ENCODE measurements at regions not wholly inside any gene's neighbourhood (a gene's known extent, or its start where the extent isn't known, plus 50 kb on each side); places are given as distances from the start of the nearest gene placed in this dataset.

DNA sequence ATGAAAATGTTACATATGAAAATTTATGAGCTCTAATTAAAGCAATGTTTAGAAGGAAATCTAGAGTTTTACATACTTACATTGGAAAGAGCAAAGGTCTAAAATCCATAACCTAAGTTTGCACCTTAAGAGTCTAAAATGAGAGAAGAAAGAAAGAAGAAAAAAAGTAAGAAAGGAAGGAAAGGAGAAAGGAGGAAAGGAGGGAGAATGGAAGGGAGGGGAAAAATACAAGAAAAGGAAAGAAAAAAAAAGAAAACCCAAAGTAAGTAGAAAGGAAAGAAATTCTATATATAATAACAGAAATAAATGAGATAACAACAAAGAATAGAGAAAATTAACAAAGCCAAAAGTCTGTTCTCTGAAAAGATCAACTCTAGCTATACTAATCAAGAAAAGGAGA is 122.6 kb downstream of the BCL2L11 start:
- TF ChIP-seq, protein P1, sequence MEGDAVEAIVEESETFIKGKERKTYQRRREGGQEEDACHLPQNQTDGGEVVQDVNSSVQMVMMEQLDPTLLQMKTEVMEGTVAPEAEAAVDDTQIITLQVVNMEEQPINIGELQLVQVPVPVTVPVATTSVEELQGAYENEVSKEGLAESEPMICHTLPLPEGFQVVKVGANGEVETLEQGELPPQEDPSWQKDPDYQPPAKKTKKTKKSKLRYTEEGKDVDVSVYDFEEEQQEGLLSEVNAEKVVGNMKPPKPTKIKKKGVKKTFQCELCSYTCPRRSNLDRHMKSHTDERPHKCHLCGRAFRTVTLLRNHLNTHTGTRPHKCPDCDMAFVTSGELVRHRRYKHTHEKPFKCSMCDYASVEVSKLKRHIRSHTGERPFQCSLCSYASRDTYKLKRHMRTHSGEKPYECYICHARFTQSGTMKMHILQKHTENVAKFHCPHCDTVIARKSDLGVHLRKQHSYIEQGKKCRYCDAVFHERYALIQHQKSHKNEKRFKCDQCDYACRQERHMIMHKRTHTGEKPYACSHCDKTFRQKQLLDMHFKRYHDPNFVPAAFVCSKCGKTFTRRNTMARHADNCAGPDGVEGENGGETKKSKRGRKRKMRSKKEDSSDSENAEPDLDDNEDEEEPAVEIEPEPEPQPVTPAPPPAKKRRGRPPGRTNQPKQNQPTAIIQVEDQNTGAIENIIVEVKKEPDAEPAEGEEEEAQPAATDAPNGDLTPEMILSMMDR (IDR thresholded peaks at IDR 0.05; ENCODE audit: low read depth, low read length): no peak
- TF ChIP-seq EZH2phosphoT487 (IDR thresholded peaks at IDR 0.05; ENCODE audit: low read depth): no peak

Data from OCI-LY3 (cell line).